ENCODE measurements at regions not wholly inside any gene's neighbourhood (a gene's known extent, or its start where the extent isn't known, plus 50 kb on each side); places are given as distances from the start of the nearest gene placed in this dataset.

DNA sequence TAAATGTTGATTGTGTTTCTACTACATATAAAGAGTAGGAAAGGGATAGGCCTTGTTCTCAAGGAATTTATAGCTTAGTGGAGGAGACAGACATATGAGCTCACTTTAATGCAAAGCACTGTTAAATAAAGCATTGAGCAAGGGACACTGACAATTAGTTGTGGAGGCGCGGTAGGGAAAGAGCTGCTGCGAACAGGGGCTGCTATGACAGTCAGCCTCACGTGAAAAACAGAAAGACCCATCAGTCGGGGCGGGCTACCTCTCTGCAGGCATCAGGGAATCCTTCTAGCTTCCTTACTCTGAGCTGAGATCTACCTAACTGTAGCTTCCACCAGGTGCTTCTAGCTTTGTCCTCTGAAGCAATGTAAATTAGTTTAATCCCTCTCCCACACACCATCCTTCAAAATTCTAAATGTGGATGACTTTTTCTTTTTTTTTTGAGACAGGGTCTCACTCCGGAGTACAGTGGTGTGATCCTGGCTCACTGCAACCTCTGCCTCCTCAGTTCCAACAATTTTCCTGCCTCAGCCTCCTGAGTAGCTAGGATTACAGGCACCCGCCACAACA, 129.9 kb upstream of the ZFHX3 start:
- no peaks in the 10 kb centered on the region for H3K79me1 ChIP-seq (ENCODE audit: low read depth in 1 of 2, low read length in 2 of 2)
- H3K18ac ChIP-seq (ENCODE audit: low read depth, low read length), result no peak overlapping the region
- dilution Hi-C loops (cut with HindIII; ENCODE audit: low sequenced_read_pairs, unreplicated experiment) (no loop called here), intact Hi-C loops (cut with micrococcal nuclease) (loop anchor here (5.0 kb wide), 1 partner anchor 301 kb away; no protein-coding TSS in a partner anchor), in situ Hi-C loops (cut with MboI; ENCODE audit: low sequenced_read_pairs) (no loop called here)
- peaks cover 9% of the 10 kb centered on the region for H3K4me1 ChIP-seq (ENCODE audit: control insufficient read depth, insufficient read depth, low read length)
- H3K4me3 ChIP-seq (ENCODE audit: insufficient read depth, low read depth, low read length), result no peak overlapping the region
- no peak overlapping the region for H3K9ac ChIP-seq (ENCODE audit: low read depth, low read length)
- H3K9me3 ChIP-seq (ENCODE audit: control insufficient read depth, insufficient read depth, low read length), result no peaks in the 10 kb centered on the region
- H3K4me2 ChIP-seq (ENCODE audit: low read depth, low read length), result no peak overlapping the region
- TF ChIP-seq, protein P1, sequence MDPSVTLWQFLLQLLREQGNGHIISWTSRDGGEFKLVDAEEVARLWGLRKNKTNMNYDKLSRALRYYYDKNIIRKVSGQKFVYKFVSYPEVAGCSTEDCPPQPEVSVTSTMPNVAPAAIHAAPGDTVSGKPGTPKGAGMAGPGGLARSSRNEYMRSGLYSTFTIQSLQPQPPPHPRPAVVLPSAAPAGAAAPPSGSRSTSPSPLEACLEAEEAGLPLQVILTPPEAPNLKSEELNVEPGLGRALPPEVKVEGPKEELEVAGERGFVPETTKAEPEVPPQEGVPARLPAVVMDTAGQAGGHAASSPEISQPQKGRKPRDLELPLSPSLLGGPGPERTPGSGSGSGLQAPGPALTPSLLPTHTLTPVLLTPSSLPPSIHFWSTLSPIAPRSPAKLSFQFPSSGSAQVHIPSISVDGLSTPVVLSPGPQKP (IDR thresholded peaks at IDR 0.05; ENCODE audit: borderline replicate concordance, low read depth, low read length), result no peak
- no peak for TF ChIP-seq POLR2A (IDR thresholded peaks at IDR 0.05; ENCODE audit: low read depth, low read length)
- TF ChIP-seq, protein P2, sequence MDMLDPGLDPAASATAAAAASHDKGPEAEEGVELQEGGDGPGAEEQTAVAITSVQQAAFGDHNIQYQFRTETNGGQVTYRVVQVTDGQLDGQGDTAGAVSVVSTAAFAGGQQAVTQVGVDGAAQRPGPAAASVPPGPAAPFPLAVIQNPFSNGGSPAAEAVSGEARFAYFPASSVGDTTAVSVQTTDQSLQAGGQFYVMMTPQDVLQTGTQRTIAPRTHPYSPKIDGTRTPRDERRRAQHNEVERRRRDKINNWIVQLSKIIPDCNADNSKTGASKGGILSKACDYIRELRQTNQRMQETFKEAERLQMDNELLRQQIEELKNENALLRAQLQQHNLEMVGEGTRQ (IDR thresholded peaks at IDR 0.05; ENCODE audit: low read depth, low read length), result no peak
- TF ChIP-seq NFE2L2 (IDR thresholded peaks at IDR 0.05; ENCODE audit: low read depth, low read length), result no peak
- TF ChIP-seq RFX5 (IDR thresholded peaks at IDR 0.05; ENCODE audit: low read depth, low read length), result no peak
- no peak for TF ChIP-seq RAD21 (IDR thresholded peaks at IDR 0.05; ENCODE audit: low read length)
- TF ChIP-seq FOS (IDR thresholded peaks at IDR 0.05; ENCODE audit: low read depth, low read length), result no peak
- POLR2A ChIA-PET (ENCODE audit: unreplicated experiment), result interaction anchor here (0.6 kb wide), 1 partner anchor 9 kb away, joined by 3 read pairs; no protein-coding TSS in a partner anchor
- H4K8ac ChIP-seq (ENCODE audit: low read depth in 2 of 2, low read length in 2 of 2), result no peak overlapping the region
- no peaks in the 10 kb centered on the region for H4K20me1 ChIP-seq (ENCODE audit: insufficient read depth, low read length)
- no peak overlapping the region for H3K14ac ChIP-seq (replicated peaks; ENCODE audit: low read depth, low read length)
- CTCF ChIA-PET, result interaction anchor here (0.6 to 1.6 kb wide), 4 partner anchors 19 to 647 kb away, joined by 3 to 9 read pairs (median 3); no protein-coding TSS in a partner anchor
- no peak overlapping the region for H3K23ac ChIP-seq (ENCODE audit: low read depth, low read length)
- no CpG with 5 or more reads among the region's 8 CpGs for WGBS, 2 experiments (ENCODE audit: extremely low coverage in 2 of 2, insufficient read length in 1 of 2)
- no peak overlapping the region for H2BK5ac ChIP-seq (ENCODE audit: low read depth, low read length, poor library complexity, severe bottlenecking)
- BruUV-seq (replicated peaks), result no TSS peak
- no peak overlapping the region for H2AK5ac ChIP-seq (ENCODE audit: low read depth, low read length)
- H3K36me3 ChIP-seq (ENCODE audit: control insufficient read depth, insufficient read depth, low read length), result no peaks in the 10 kb centered on the region
- H2AK9ac ChIP-seq (replicated peaks; ENCODE audit: low read depth, low read length, poor library complexity), result no peak overlapping the region
- no peak for ATAC-seq (ENCODE audit: low read depth)
- H3K4ac ChIP-seq (ENCODE audit: low read depth, low read length), result no peak overlapping the region
- H3K27me3 ChIP-seq (ENCODE audit: control insufficient read depth, insufficient read depth, low read length), result no peaks in the 10 kb centered on the region
- DNase-seq, result no peak
- H2BK15ac ChIP-seq (ENCODE audit: low read depth, low read length), result no peak overlapping the region; the same call in 2 of the 3 replicates
- H3K27ac ChIP-seq (ENCODE audit: insufficient read depth, low read length), result no peak overlapping the region
- H4K91ac ChIP-seq (ENCODE audit: insufficient read depth, low read depth, low read length), result no peak overlapping the region
- no peak overlapping the region for H3K56ac ChIP-seq (ENCODE audit: extremely low read depth, insufficient read depth, low read length)
- H4K5ac ChIP-seq (ENCODE audit: low read depth, low read length), result no peak overlapping the region
- 0 out of 2 replicates have a peak, but pooled peaks cover 2% of the 10 kb centered on the region for H3K9me1 ChIP-seq (ENCODE audit: insufficient read depth, low read length)
- H2BK20ac ChIP-seq (ENCODE audit: low read depth, low read length), result no peak overlapping the region
- no peak overlapping the region for H2BK120ac ChIP-seq (ENCODE audit: low read depth, low read length)
- no peak overlapping the region for H2AFZ ChIP-seq (replicated peaks; ENCODE audit: low read length, poor library complexity)
